ENCODE measurements at regions not wholly inside any gene's neighbourhood (a gene's known extent, or its start where the extent isn't known, plus 50 kb on each side); places are given as distances from the start of the nearest gene placed in this dataset.
"Not testable (repeated sequence)": the region's sequence is repeated elsewhere in the genome, so short reads cannot be mapped to it uniquely, and the experiment has no call there.

GRCh38 chr13:78045916-78046315, 127.3 kb upstream of the EDNRB start:
- POLR2A ChIA-PET: no interaction called here
- no peak overlapping the region for H2AFZ ChIP-seq (ENCODE audit: low read length)

GRCh38 chr13:78041366-78041765, 122.7 kb upstream of the EDNRB start:
- H3K79me2 ChIP-seq (ENCODE audit: insufficient read depth, low read length); H3K9ac ChIP-seq (ENCODE audit: insufficient read depth, low read depth, low read length); H3K4me2 ChIP-seq (ENCODE audit: low read depth, low read length); H4K20me1 ChIP-seq (ENCODE audit: insufficient read depth, low read length); intact Hi-C loops (cut with micrococcal nuclease; ENCODE audit: unreplicated experiment); H3K4me1 ChIP-seq (ENCODE audit: insufficient read depth, low read length); FAIRE-seq; CTCF ChIA-PET (ENCODE audit: low intra/inter-chr PET ratio, low total read pairs); in situ Hi-C loops (cut with HindIII; ENCODE audit: extremely low pct_ligation_motif_present, low pct_unique_long_range_greater_than_20kb); ATAC-seq; DNase-seq (ENCODE audit: low spot score); BruUV-seq (replicated peaks); H3K4me3 ChIP-seq (replicated peaks in 1 of 3; ENCODE audit: insufficient read depth in 1 of 3, low read depth in 2 of 3, low read length in 3 of 3); POLR2A ChIA-PET; H3K36me3 ChIP-seq (replicated peaks in 1 of 2; ENCODE audit: control insufficient read depth in 1 of 2, insufficient read depth in 2 of 2, low read length in 2 of 2); H3K27ac ChIP-seq (ENCODE audit: extremely low read length, insufficient read depth, low read length); H2AFZ ChIP-seq (ENCODE audit: low read length); H3K27me3 ChIP-seq (ENCODE audit: control insufficient read depth in 1 of 2, insufficient read depth in 2 of 2, low read length in 2 of 2): not testable (repeated sequence)
- H3K9me3 ChIP-seq (ENCODE audit: low read length): peaks cover 50% of the 10 kb centered on the region
- 39% methylated on average over 3 of the region's 3 CpGs for WGBS (ENCODE audit: low lambda C conversion rate)

More at GRCh38 chr13:78045916-78046315, 127.3 kb upstream of the EDNRB start:
- BruUV-seq (replicated peaks): no TSS peak
- TF ChIP-seq ZNF234 (CRISPR knock-in tag; conservative IDR thresholded peaks at IDR 0.05): no peak
- TF ChIP-seq SP4 (CRISPR knock-in tag; IDR thresholded peaks at IDR 0.05): no peak
- TF ChIP-seq ZZZ3 (CRISPR knock-in tag; IDR thresholded peaks at IDR 0.05; ENCODE audit: borderline replicate concordance): no peak
- no peak for TF ChIP-seq PLSCR1 (CRISPR knock-in tag; IDR thresholded peaks at IDR 0.05; ENCODE audit: borderline replicate concordance)
- TF ChIP-seq PPARG (CRISPR knock-in tag; conservative IDR thresholded peaks at IDR 0.05): no peak
- no peak for TF ChIP-seq ZNF460 (CRISPR knock-in tag; IDR thresholded peaks at IDR 0.05; ENCODE audit: borderline replicate concordance)
- TF ChIP-seq HNRNPUL1 (IDR thresholded peaks at IDR 0.05; ENCODE audit: low read depth, low read length): no peak
- TF ChIP-seq ZNF362 (CRISPR knock-in tag; IDR thresholded peaks at IDR 0.05; ENCODE audit: borderline replicate concordance): no peak
- no peak for TF ChIP-seq FOXO1 (CRISPR knock-in tag; IDR thresholded peaks at IDR 0.05)
- no peak for TF ChIP-seq ZFYVE20 (CRISPR knock-in tag; IDR thresholded peaks at IDR 0.05; ENCODE audit: borderline replicate concordance, low read depth)
- no peak for TF ChIP-seq IRX3 (CRISPR knock-in tag; IDR thresholded peaks at IDR 0.05; ENCODE audit: borderline replicate concordance, low read depth)
- DNase-seq (ENCODE audit: low spot score) (no peak), ATAC-seq (no peak), FAIRE-seq (no peak)
- Histone ChIP-seq H3K4me1 (ENCODE audit: insufficient read depth, low read length) (no peaks in the 10 kb centered on the region), H3K4me3 (replicated peaks in 1 of 3; ENCODE audit: insufficient read depth in 1 of 3, low read depth in 2 of 3, low read length in 3 of 3) (no peak overlapping the region), H3K36me3 (replicated peaks in 1 of 2; ENCODE audit: control insufficient read depth in 1 of 2, insufficient read depth in 2 of 2, low read length in 2 of 2) (no peaks in the 10 kb centered on the region), H3K27me3 (ENCODE audit: control insufficient read depth in 1 of 2, insufficient read depth in 2 of 2, low read length in 2 of 2) (no peaks in the 10 kb centered on the region), H3K9ac (ENCODE audit: insufficient read depth, low read depth, low read length) (no peak overlapping the region), H4K20me1 (ENCODE audit: insufficient read depth, low read length) (no peaks in the 10 kb centered on the region), H3K79me2 (ENCODE audit: insufficient read depth, low read length) (no peaks in the 10 kb centered on the region), H3K27ac (ENCODE audit: extremely low read length, insufficient read depth, low read length) (no peak overlapping the region), H3K4me2 (ENCODE audit: low read depth, low read length) (no peak overlapping the region), H3K9me3 (ENCODE audit: low read length) (peaks cover 41% of the 10 kb centered on the region)
- intact Hi-C loops (cut with micrococcal nuclease; ENCODE audit: unreplicated experiment) (no loop called here), in situ Hi-C loops (cut with HindIII; ENCODE audit: extremely low pct_ligation_motif_present, low pct_unique_long_range_greater_than_20kb) (no loop called here)
- CTCF ChIA-PET (ENCODE audit: low intra/inter-chr PET ratio, low total read pairs): no interaction called here
- WGBS (ENCODE audit: low lambda C conversion rate): 0% methylated on average over 3 of the region's 3 CpGs

All from HepG2 (cell line).